ENCODE measurements at regions not wholly inside any gene's neighbourhood (a gene's known extent, or its start where the extent isn't known, plus 50 kb on each side); places are given as distances from the start of the nearest gene placed in this dataset.

GRCh38 chr15:35827911-35828310, 281.9 kb upstream of the DPH6 start:
- peaks cover 10% of the 10 kb centered on the region for H3K4me1 Mint-ChIP-seq (ENCODE audit: unreplicated experiment)
- no peak overlapping the region for H3K4me3 Mint-ChIP-seq (ENCODE audit: unreplicated experiment)
- no peak overlapping the region for H3K27ac Mint-ChIP-seq (ENCODE audit: unreplicated experiment)
- H3K9me3 Mint-ChIP-seq (ENCODE audit: unreplicated experiment): no peaks in the 10 kb centered on the region
- no peak for DNase-seq (ENCODE audit: low spot score)
- no peaks in the 10 kb centered on the region for H3K36me3 Mint-ChIP-seq (ENCODE audit: low read depth, unreplicated experiment)
- TF ChIP-seq CTCF (IDR thresholded peaks at IDR 0.05; ENCODE audit: unreplicated experiment): no peak
- H3K27me3 Mint-ChIP-seq (ENCODE audit: unreplicated experiment): no peaks in the 10 kb centered on the region

- no peaks in the 10 kb centered on the region for H3K9me3 Mint-ChIP-seq (ENCODE audit: unreplicated experiment)
- no peaks in the 10 kb centered on the region for H3K36me3 Mint-ChIP-seq (ENCODE audit: low read depth, unreplicated experiment)
- TF ChIP-seq CTCF (IDR thresholded peaks at IDR 0.05; ENCODE audit: unreplicated experiment): no peak
- no peaks in the 10 kb centered on the region for H3K27me3 Mint-ChIP-seq (ENCODE audit: unreplicated experiment)
- H3K27ac Mint-ChIP-seq (ENCODE audit: unreplicated experiment): no peak overlapping the region
- DNase-seq (ENCODE audit: low spot score): no peak
- H3K4me3 Mint-ChIP-seq (ENCODE audit: unreplicated experiment): no peak overlapping the region
- peaks cover 6% of the 10 kb centered on the region for H3K4me1 Mint-ChIP-seq (ENCODE audit: unreplicated experiment)
These were observed 287.6 kb upstream of the DPH6 start for GRCh38 chr15:35833581-35833980.

- Mint-ChIP-seq H3K27ac (ENCODE audit: unreplicated experiment) (no peak overlapping the region), H3K27me3 (ENCODE audit: unreplicated experiment) (no peaks in the 10 kb centered on the region), H3K36me3 (ENCODE audit: low read depth, unreplicated experiment) (no peaks in the 10 kb centered on the region), H3K9me3 (ENCODE audit: unreplicated experiment) (no peaks in the 10 kb centered on the region), H3K4me3 (ENCODE audit: unreplicated experiment) (no peak overlapping the region), H3K4me1 (ENCODE audit: unreplicated experiment) (peaks cover 13% of the 10 kb centered on the region)
- TF ChIP-seq CTCF (IDR thresholded peaks at IDR 0.05; ENCODE audit: unreplicated experiment): no peak
- DNase-seq (ENCODE audit: low spot score): no peak
These were observed 288.4 kb upstream of the DPH6 start for GRCh38 chr15:35834216-35834830.

- DNase-seq (ENCODE audit: low spot score): no peak
- H3K4me3 Mint-ChIP-seq (ENCODE audit: unreplicated experiment): no peak overlapping the region
- H3K27me3 Mint-ChIP-seq (ENCODE audit: unreplicated experiment): no peaks in the 10 kb centered on the region
- no peaks in the 10 kb centered on the region for H3K36me3 Mint-ChIP-seq (ENCODE audit: low read depth, unreplicated experiment)
- H3K4me1 Mint-ChIP-seq (ENCODE audit: unreplicated experiment): peaks cover 19% of the 10 kb centered on the region
- no peak overlapping the region for H3K27ac Mint-ChIP-seq (ENCODE audit: unreplicated experiment)
- TF ChIP-seq CTCF (IDR thresholded peaks at IDR 0.05; ENCODE audit: unreplicated experiment): no peak
- no peaks in the 10 kb centered on the region for H3K9me3 Mint-ChIP-seq (ENCODE audit: unreplicated experiment)
These were observed 288.9 kb upstream of the DPH6 start for GRCh38 chr15:35834866-35835265.

- H3K4me1 Mint-ChIP-seq (ENCODE audit: unreplicated experiment): peaks cover 20% of the 10 kb centered on the region
- H3K36me3 Mint-ChIP-seq (ENCODE audit: low read depth, unreplicated experiment): no peaks in the 10 kb centered on the region
- no peak for TF ChIP-seq CTCF (IDR thresholded peaks at IDR 0.05; ENCODE audit: unreplicated experiment)
- no peak overlapping the region for H3K4me3 Mint-ChIP-seq (ENCODE audit: unreplicated experiment)
- H3K27me3 Mint-ChIP-seq (ENCODE audit: unreplicated experiment): no peaks in the 10 kb centered on the region
- no peak overlapping the region for H3K27ac Mint-ChIP-seq (ENCODE audit: unreplicated experiment)
- DNase-seq (ENCODE audit: low spot score): no peak
- no peaks in the 10 kb centered on the region for H3K9me3 Mint-ChIP-seq (ENCODE audit: unreplicated experiment)
These were observed 292.6 kb upstream of the DPH6 start for GRCh38 chr15:35838424-35839111.
